ENCODE measurements at regions not wholly inside any gene's neighbourhood (a gene's known extent, or its start where the extent isn't known, plus 50 kb on each side); places are given as distances from the start of the nearest gene placed in this dataset.

GRCh38 chr5:156135531-156135930 is 191.4 kb upstream of the SGCD start:
- H3K4ac ChIP-seq (replicated peaks; ENCODE audit: insufficient read length, low read depth, low read length), result no peak overlapping the region
- no peaks in the 10 kb centered on the region for H3K27me3 ChIP-seq (replicated peaks in 1 of 4; ENCODE audit: control insufficient read depth in 3 of 4, extremely low read depth in 1 of 4, insufficient read depth in 3 of 4, low read length in 3 of 4)
- no peak overlapping the region for H2AK5ac ChIP-seq (ENCODE audit: low read depth, low read length)
- H4K20me1 ChIP-seq (replicated peaks in 1 of 2; ENCODE audit: control insufficient read depth in 1 of 2, insufficient read depth in 2 of 2, low read length in 2 of 2), result no peaks in the 10 kb centered on the region
- no peak for TF ChIP-seq MAX (IDR thresholded peaks at IDR 0.05)
- no peak for TF ChIP-seq SUZ12 (IDR thresholded peaks at IDR 0.05; ENCODE audit: low read length)
- no peak for TF ChIP-seq HDAC2 (IDR thresholded peaks at IDR 0.05; ENCODE audit: borderline replicate concordance in 1 of 2, low read depth in 2 of 2, low read length in 2 of 2)
- no peak for TF ChIP-seq JUND (IDR thresholded peaks at IDR 0.05; ENCODE audit: low read length)
- no peak for TF ChIP-seq CHD2 (IDR thresholded peaks at IDR 0.05; ENCODE audit: low read length)
- TF ChIP-seq TEAD4 (IDR thresholded peaks at IDR 0.05; ENCODE audit: low read depth, low read length), result no peak
- TF ChIP-seq KDM4A (IDR thresholded peaks at IDR 0.05; ENCODE audit: low read depth, low read length, severe bottlenecking), result no peak
- TF ChIP-seq USF2 (IDR thresholded peaks at IDR 0.05; ENCODE audit: low read length), result no peak
- TF ChIP-seq BACH1 (IDR thresholded peaks at IDR 0.05; ENCODE audit: low read length), result no peak
- TF ChIP-seq RXRA (IDR thresholded peaks at IDR 0.05; ENCODE audit: insufficient read depth, low read depth, low read length), result no peak
- no peaks in the 10 kb centered on the region for H3K36me3 ChIP-seq (ENCODE audit: control insufficient read depth in 2 of 4, insufficient read depth in 4 of 4, low read length in 3 of 4)
- H3K27ac ChIP-seq (ENCODE audit: low read depth, low read length), result no peak overlapping the region
- H4K8ac ChIP-seq (ENCODE audit: extremely low read depth, insufficient read depth, low read length), result no peak overlapping the region
- H3K9ac ChIP-seq (replicated peaks in 1 of 4; ENCODE audit: extremely low read depth in 1 of 4, low read depth in 3 of 4, low read length in 3 of 4), result no peak overlapping the region
- FAIRE-seq (no peak), DNase-seq (ENCODE audit: low read depth in 1 of 2, low spot score in 2 of 2) (no peak)
- no peak overlapping the region for H3K23ac ChIP-seq (ENCODE audit: insufficient read length)
- no peaks in the 10 kb centered on the region for H3K79me2 ChIP-seq (ENCODE audit: control insufficient read depth in 1 of 2, insufficient read depth in 2 of 2, low read length in 2 of 2)
- no peaks in the 10 kb centered on the region for H3K79me1 ChIP-seq (ENCODE audit: low read depth, low read length)
- no peak overlapping the region for H2BK15ac ChIP-seq (ENCODE audit: low read length)
- H2BK120ac ChIP-seq (replicated peaks; ENCODE audit: low read depth, low read length), result no peak overlapping the region
- no peak overlapping the region for H3K4me2 ChIP-seq (ENCODE audit: insufficient read depth in 1 of 2, low read depth in 2 of 2, low read length in 2 of 2)
- H4K91ac ChIP-seq (replicated peaks; ENCODE audit: insufficient read length, low read length), result no peak overlapping the region
- H3K56ac ChIP-seq (replicated peaks; ENCODE audit: insufficient read length, low read depth, low read length), result no peak overlapping the region
- no peak overlapping the region for H3K14ac ChIP-seq (ENCODE audit: insufficient read length)
- POLR2A ChIA-PET (ENCODE audit: partially characterized antibody), result no interaction called here
- 96% methylated on average over 1 of the region's 1 CpG; no CpG with 5 or more reads in 1 of the 2 experiments for WGBS, 2 experiments (ENCODE audit: extremely low coverage in 1 of 2, insufficient coverage in 1 of 2, insufficient read length in 1 of 2, insufficient replicate concordance in 2 of 2, low coverage in 1 of 2, low lambda C conversion rate in 2 of 2, missing lambda C conversion rate in 1 of 2)
- no peak overlapping the region for H2BK20ac ChIP-seq (ENCODE audit: low read length)
- no peak overlapping the region for H2AFZ ChIP-seq (ENCODE audit: low read length)
- CTCF ChIA-PET (ENCODE audit: partially characterized antibody), result no interaction called here
- no peaks in the 10 kb centered on the region for H3K9me3 ChIP-seq (ENCODE audit: insufficient read depth in 2 of 2, low read depth in 1 of 2, low read length in 1 of 2)
- H3K4me3 ChIP-seq (ENCODE audit: extremely low read depth in 1 of 4, insufficient read depth in 2 of 4, low read depth in 3 of 4, low read length in 4 of 4), result no peak overlapping the region
- no peaks in the 10 kb centered on the region; a peak in 1 of 7 replicates for H3K4me1 ChIP-seq (replicated peaks in 1 of 4; ENCODE audit: control insufficient read depth in 3 of 4, insufficient read depth in 4 of 4, low read length in 3 of 4)
- no peaks in the 10 kb centered on the region for H3K23me2 ChIP-seq (ENCODE audit: low read depth, low read length)
- no peak overlapping the region for H3K18ac ChIP-seq (ENCODE audit: extremely low read depth, low read length)
- no peak overlapping the region for H2BK12ac ChIP-seq (ENCODE audit: low read depth, low read length)
- no peak overlapping the region for H2BK5ac ChIP-seq (ENCODE audit: low read depth, low read length)
- no peak overlapping the region for H4K5ac ChIP-seq (ENCODE audit: insufficient read length, low read depth, low read length)

All from H1 (cell line).